Parathyroid adenoma (tissue), 2 donors: ENCODE measurements at regions not wholly inside any gene's neighbourhood (a gene's known extent, or its start where the extent isn't known, plus 50 kb on each side); places are given as distances from the start of the nearest gene placed in this dataset.

Experiments
- H2AFZ ChIP-seq: fragments of 300-600 bp; sonication (generic); one replicate; pipeline ENCODE4 v1.7.0; 2017; ENCODE audit warnings: antibody characterized with exemption, mild to moderate bottlenecking
- H3K27ac ChIP-seq: fragments of 300-600 bp; sonication (generic); one replicate; pipeline ENCODE4 v1.7.0; 2017
- H3K27me3 ChIP-seq: fragments of 300-600 bp; sonication (generic); one replicate; pipeline ENCODE4 v1.7.0; 2017; ENCODE audit warnings: low read length; ENCODE audit not compliant: control insufficient read depth, insufficient read depth
- H3K36me3 ChIP-seq: fragments of 300-600 bp; sonication (generic); one replicate; pipeline ENCODE4 v1.7.0; 2017; ENCODE audit warnings: low read length; ENCODE audit not compliant: control insufficient read depth, insufficient read depth
- H3K4me1 ChIP-seq: fragments of 300-600 bp; sonication (generic); one replicate; pipeline ENCODE4 v1.7.0; 2017; ENCODE audit warnings: control low read depth
- H3K4me2 ChIP-seq: fragments of 300-600 bp; sonication (generic); one replicate; pipeline ENCODE4 v1.7.0; 2017; ENCODE audit warnings: low read length
- H3K4me3 ChIP-seq: fragments of 300-600 bp; sonication (generic); one replicate; pipeline ENCODE4 v1.7.0; 2017; ENCODE audit warnings: low read depth, low read length
- H3K79me2 ChIP-seq: fragments of 300-600 bp; sonication (generic); one replicate; pipeline ENCODE4 v1.7.0; 2017; ENCODE audit warnings: control low read depth
- H3K9ac ChIP-seq: fragments of 300-600 bp; sonication (generic); one replicate; pipeline ENCODE4 v1.7.0; 2017; ENCODE audit warnings: mild to moderate bottlenecking
- H3K9me3 ChIP-seq: fragments of 300-600 bp; sonication (generic); one replicate; pipeline ENCODE4 v1.7.0; 2017; ENCODE audit warnings: low read length; ENCODE audit not compliant: control insufficient read depth
- CTCF ChIP-seq: fragments of 300-600 bp; sonication (generic); IDR thresholded peaks from one replicate; pipeline ENCODE4 v1.7.0; 2017; ENCODE audit warnings: antibody characterized with exemption, mild to moderate bottlenecking
- donor health status: primary hyperparathyroidism.

GRCh38 chr10:114730291-114730690 is 72.2 kb upstream of the ABLIM1 start:
- Histone ChIP-seq H3K27ac (no peak overlapping the region), H3K4me2 (no peak overlapping the region), H3K36me3 (no peaks in the 10 kb centered on the region), H3K79me2 (peaks cover 6% of the 10 kb centered on the region), H3K4me1 (no peaks in the 10 kb centered on the region), H3K27me3 (no peaks in the 10 kb centered on the region), H3K9ac (no peak overlapping the region), H3K9me3 (no peaks in the 10 kb centered on the region), H3K4me3 (no peak overlapping the region), H2AFZ (no peak overlapping the region)
- no peak for TF ChIP-seq CTCF

GRCh38 chr10:114732931-114733330 is 74.9 kb upstream of the ABLIM1 start:
- TF ChIP-seq CTCF, result no peak
- Histone ChIP-seq H3K27ac (no peak overlapping the region), H3K9me3 (no peaks in the 10 kb centered on the region), H3K79me2 (peaks cover 6% of the 10 kb centered on the region), H3K36me3 (no peaks in the 10 kb centered on the region), H3K9ac (no peak overlapping the region), H3K4me1 (no peaks in the 10 kb centered on the region), H3K27me3 (no peaks in the 10 kb centered on the region), H3K4me2 (no peak overlapping the region), H2AFZ (no peak overlapping the region), H3K4me3 (no peak overlapping the region)

- no peaks in the 10 kb centered on the region for H3K36me3 ChIP-seq
These were observed 77.9 kb upstream of the ABLIM1 start for GRCh38 chr10:114735946-114736345.

GRCh38 chr10:114743521-114744231 is 77.9 kb upstream of the FHIP2A start:
- Histone ChIP-seq H3K27me3 (no peaks in the 10 kb centered on the region), H3K4me2 (no peak overlapping the region), H3K4me3 (no peak overlapping the region), H2AFZ (no peak overlapping the region), H3K4me1 (no peaks in the 10 kb centered on the region), H3K79me2 (peaks cover 2% of the 10 kb centered on the region), H3K27ac (no peak overlapping the region), H3K9me3 (no peaks in the 10 kb centered on the region), H3K9ac (no peak overlapping the region), H3K36me3 (no peaks in the 10 kb centered on the region)
- TF ChIP-seq CTCF, result no peak

More at GRCh38 chr10:114735946-114736345, 77.9 kb upstream of the ABLIM1 start:
- Histone ChIP-seq H3K79me2 (peaks cover 4% of the 10 kb centered on the region), H3K4me3 (no peak overlapping the region), H3K27me3 (no peaks in the 10 kb centered on the region), H3K9ac (no peak overlapping the region), H3K27ac (no peak overlapping the region), H3K4me1 (no peaks in the 10 kb centered on the region), H3K4me2 (no peak overlapping the region), H3K9me3 (no peaks in the 10 kb centered on the region), H2AFZ (no peak overlapping the region)
- no peak for TF ChIP-seq CTCF

GRCh38 chr10:114746531-114746930 is 75.0 kb upstream of the FHIP2A start:
- Histone ChIP-seq H3K27me3 (no peaks in the 10 kb centered on the region), H3K27ac (no peak overlapping the region), H3K4me1 (no peaks in the 10 kb centered on the region), H3K9ac (no peak overlapping the region), H3K79me2 (peaks cover 2% of the 10 kb centered on the region), H3K4me3 (no peak overlapping the region), H3K4me2 (no peak overlapping the region), H2AFZ (no peak overlapping the region), H3K36me3 (no peaks in the 10 kb centered on the region), H3K9me3 (no peaks in the 10 kb centered on the region)
- no peak for TF ChIP-seq CTCF
